ENCODE measurements at regions not wholly inside any gene's neighbourhood (a gene's known extent, or its start where the extent isn't known, plus 50 kb on each side); places are given as distances from the start of the nearest gene placed in this dataset.
"Not testable (repeated sequence)": the region's sequence is repeated elsewhere in the genome, so short reads cannot be mapped to it uniquely, and the experiment has no call there.

GRCh38 chr9:109976303-109976702, 196.3 kb downstream of the PALM2AKAP2 start:
- no peak for DNase-seq (ENCODE audit: low spot score)

GRCh38 chr9:109977521-109977920, 197.5 kb downstream of the PALM2AKAP2 start:
- DNase-seq (ENCODE audit: low spot score) = no peak

GRCh38 chr9:109981091-109981490, 201.1 kb downstream of the PALM2AKAP2 start:
- DNase-seq (ENCODE audit: low spot score) = no peak

GRCh38 chr9:109986521-109986991, 206.6 kb downstream of the PALM2AKAP2 start:
- no peak for DNase-seq (ENCODE audit: low spot score)

GRCh38 chr9:109989296-109989695, 209.3 kb downstream of the PALM2AKAP2 start:
- DNase-seq (ENCODE audit: low spot score) = no peak

GRCh38 chr9:109990541-109990940, 210.5 kb downstream of the PALM2AKAP2 start:
- DNase-seq (ENCODE audit: low spot score) = no peak

- DNase-seq (ENCODE audit: low spot score) = no peak
Measured at GRCh38 chr9:109992293-109992692, 212.3 kb downstream of the PALM2AKAP2 start.

GRCh38 chr9:109993250-109993978, 213.4 kb downstream of the PALM2AKAP2 start:
- DNase-seq (ENCODE audit: low spot score) = no peak

GRCh38 chr9:109994141-109994540, 213.8 kb downstream of the C9orf152 start:
- no peak for DNase-seq (ENCODE audit: low spot score)

GRCh38 chr9:109996936-109997580, 210.9 kb downstream of the C9orf152 start:
- no peak for DNase-seq (ENCODE audit: low spot score)

- no peak for DNase-seq (ENCODE audit: low spot score)
Measured at GRCh38 chr9:109997682-109998081, 210.3 kb downstream of the C9orf152 start.

GRCh38 chr9:110005521-110005920, 202.4 kb downstream of the C9orf152 start:
- not testable (repeated sequence) for DNase-seq (ENCODE audit: low spot score)

GRCh38 chr9:110006657-110007056, 201.3 kb downstream of the C9orf152 start:
- DNase-seq (ENCODE audit: low spot score) = no peak

- no peak for DNase-seq (ENCODE audit: low spot score)
Measured at GRCh38 chr9:110007477-110008270, 200.3 kb downstream of the C9orf152 start.

- DNase-seq (ENCODE audit: low spot score) = no peak
Measured at GRCh38 chr9:110008663-110009062, 199.3 kb downstream of the C9orf152 start.

- DNase-seq (ENCODE audit: low spot score) = no peak
Measured at GRCh38 chr9:110011628-110012320, 196.2 kb downstream of the C9orf152 start.

- DNase-seq (ENCODE audit: low spot score) = no peak
Measured at GRCh38 chr9:110013064-110013463, 194.9 kb downstream of the C9orf152 start.

- DNase-seq (ENCODE audit: low spot score) = no peak
Measured at GRCh38 chr9:110015759-110016158, 192.2 kb downstream of the C9orf152 start.

- DNase-seq (ENCODE audit: low spot score) = no peak
Measured at GRCh38 chr9:110016340-110016739, 191.6 kb downstream of the C9orf152 start.

GRCh38 chr9:110020216-110020615, 187.7 kb downstream of the C9orf152 start:
- not testable (repeated sequence) for DNase-seq (ENCODE audit: low spot score)

- DNase-seq (ENCODE audit: low spot score) = no peak
Measured at GRCh38 chr9:110021891-110022290, 186.1 kb downstream of the C9orf152 start.

GRCh38 chr9:110023221-110023620, 184.7 kb downstream of the C9orf152 start:
- not testable (repeated sequence) for DNase-seq (ENCODE audit: low spot score)
